MG63 (cell line): ENCODE measurements at regions not wholly inside any gene's neighbourhood (a gene's known extent, or its start where the extent isn't known, plus 50 kb on each side); places are given as distances from the start of the nearest gene placed in this dataset.
A peak's percentile ranks its signal among the peaks of the same experiment; 100 is the strongest.
"Not testable (repeated sequence)": the region's sequence is repeated elsewhere in the genome, so short reads cannot be mapped to it uniquely, and the experiment has no call there.

Source experiments
- DNase-seq: peaks from one replicate; pipeline ENCODE4 v3.0.0-alpha.2; 2020
- H3K27me3 ChIP-seq: fragments of 250-450 bp; sonication (Bioruptor Pico); 2 replicates; pipeline ENCODE4 v1.5.1; 2020; ENCODE audit warnings: mild to moderate bottlenecking, moderate library complexity
- H3K36me3 ChIP-seq: fragments of 250-450 bp; sonication (Bioruptor Pico); 2 replicates; pipeline ENCODE4 v1.5.1; 2020; ENCODE audit warnings: mild to moderate bottlenecking, moderate library complexity
- H3K4me3 ChIP-seq: fragments of 250-450 bp; sonication (Bioruptor Pico); 2 replicates; pipeline ENCODE4 v1.5.1; 2020; ENCODE audit warnings: mild to moderate bottlenecking, moderate library complexity
- H3K9me3 ChIP-seq: fragments of 250-450 bp; sonication (Bioruptor Pico); 2 replicates; pipeline ENCODE4 v1.5.1; 2020; ENCODE audit warnings: mild to moderate bottlenecking, moderate library complexity

DNA sequence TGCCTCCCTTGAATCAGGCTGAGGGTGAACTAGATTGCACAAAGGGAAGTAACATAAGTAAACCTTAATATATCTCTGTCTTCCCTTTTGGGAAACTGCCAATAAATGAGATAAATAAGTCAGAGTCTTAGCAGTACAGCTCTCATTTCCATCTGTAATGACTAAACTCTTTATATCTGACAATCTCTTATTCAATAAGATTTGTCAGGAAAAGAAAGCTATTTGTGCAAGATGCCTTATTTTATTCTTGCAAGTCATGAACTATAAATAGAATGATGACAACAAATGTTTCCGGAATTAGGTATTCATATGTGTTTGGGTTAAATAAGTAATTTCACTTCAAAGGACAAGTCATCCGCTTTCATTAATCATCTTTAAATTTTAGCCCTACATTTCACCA is 229.2 kb downstream of the PTGER3 start:
- Histone ChIP-seq H3K36me3 (no peaks in the 10 kb centered on the region), H3K4me3 (no peak overlapping the region), H3K27me3 (no peaks in the 10 kb centered on the region), H3K9me3 (no peaks in the 10 kb centered on the region)
- no peak for DNase-seq

DNA sequence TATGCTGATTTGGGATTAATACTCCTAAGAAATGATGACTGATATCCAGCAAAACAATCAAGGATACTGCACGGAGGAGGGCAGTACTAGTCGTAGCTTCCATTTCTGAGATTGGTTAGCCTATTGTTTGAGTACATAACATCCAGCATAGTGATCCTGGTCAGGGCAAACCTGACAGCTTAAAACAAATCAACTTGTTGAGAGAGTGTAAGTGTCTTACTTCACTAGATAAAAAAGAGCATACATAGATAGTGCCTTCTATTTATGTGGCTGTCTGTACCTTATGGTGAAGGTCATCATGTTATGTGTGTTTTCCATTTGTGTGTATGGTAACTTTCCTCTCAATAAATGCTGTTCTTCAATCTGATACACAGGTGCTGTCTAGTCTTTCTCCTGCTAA is 228.4 kb downstream of the PTGER3 start:
- Histone ChIP-seq H3K36me3 (no peaks in the 10 kb centered on the region), H3K27me3 (no peaks in the 10 kb centered on the region), H3K9me3 (no peaks in the 10 kb centered on the region), H3K4me3 (no peak overlapping the region)
- no peak for DNase-seq

DNA sequence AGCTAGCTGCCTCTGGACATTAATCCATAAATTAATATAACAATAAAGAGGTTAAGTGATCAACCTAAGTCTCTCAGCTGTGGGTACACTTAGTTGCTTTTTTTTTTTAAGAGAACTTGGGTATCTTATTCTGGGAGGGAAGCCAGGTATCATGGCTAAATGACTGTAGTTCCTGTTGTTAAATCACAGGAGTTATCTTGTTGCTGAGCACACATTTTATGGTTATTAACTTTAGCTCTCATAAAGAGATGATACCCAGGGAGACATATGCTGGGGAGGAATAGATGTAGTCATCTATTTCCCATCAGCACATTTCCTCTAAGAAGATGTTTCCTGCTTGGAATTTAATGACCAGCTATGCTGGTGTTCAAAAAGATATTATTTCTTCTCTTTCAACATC is 227.8 kb downstream of the PTGER3 start:
- no peaks in the 10 kb centered on the region for H3K9me3 ChIP-seq
- H3K36me3 ChIP-seq = no peaks in the 10 kb centered on the region
- H3K27me3 ChIP-seq = no peaks in the 10 kb centered on the region
- H3K4me3 ChIP-seq = no peak overlapping the region
- no peak for DNase-seq

DNA sequence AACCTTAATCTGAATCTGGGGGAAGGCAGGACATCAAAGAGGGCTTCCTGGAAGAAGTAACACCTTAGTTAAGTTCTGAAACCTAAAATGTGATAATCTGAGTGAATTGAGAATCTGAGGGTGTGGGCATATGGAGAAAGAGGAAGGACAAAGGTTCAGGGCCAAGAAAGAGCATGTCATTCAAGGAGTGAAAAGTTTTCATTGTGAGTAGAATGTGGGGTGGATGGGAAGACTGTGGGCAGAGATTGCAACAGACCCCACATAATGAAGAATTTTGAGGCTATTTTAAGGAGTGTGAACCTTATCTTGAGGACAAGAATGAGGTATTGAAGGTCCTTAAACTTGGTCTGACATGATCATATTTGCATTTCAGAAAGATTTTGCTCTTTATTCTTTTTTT is 227.2 kb downstream of the PTGER3 start:
- DNase-seq = no peak
- H3K4me3 ChIP-seq = no peak overlapping the region
- H3K27me3 ChIP-seq = no peaks in the 10 kb centered on the region
- H3K9me3 ChIP-seq = no peaks in the 10 kb centered on the region
- no peaks in the 10 kb centered on the region for H3K36me3 ChIP-seq

DNA sequence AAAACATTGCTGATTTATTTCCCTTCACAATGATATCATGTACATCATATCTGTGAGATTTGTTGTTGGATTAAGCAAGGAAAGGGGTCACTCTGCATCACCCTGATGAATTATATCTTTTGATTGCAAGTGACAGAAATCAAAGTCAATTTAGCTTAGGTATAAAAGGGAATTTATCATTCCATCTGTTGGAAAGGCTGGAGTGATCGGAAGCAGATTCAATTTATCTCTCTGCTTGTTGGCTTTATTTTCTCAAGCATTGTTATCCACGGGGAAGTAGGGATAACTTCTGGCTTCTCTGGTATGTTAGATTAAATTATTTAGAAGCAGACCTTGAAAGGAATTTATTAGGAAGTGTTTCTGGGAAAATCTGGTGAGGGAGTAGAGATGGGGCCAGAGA is 226.6 kb downstream of the PTGER3 start:
- no peak for DNase-seq

DNA sequence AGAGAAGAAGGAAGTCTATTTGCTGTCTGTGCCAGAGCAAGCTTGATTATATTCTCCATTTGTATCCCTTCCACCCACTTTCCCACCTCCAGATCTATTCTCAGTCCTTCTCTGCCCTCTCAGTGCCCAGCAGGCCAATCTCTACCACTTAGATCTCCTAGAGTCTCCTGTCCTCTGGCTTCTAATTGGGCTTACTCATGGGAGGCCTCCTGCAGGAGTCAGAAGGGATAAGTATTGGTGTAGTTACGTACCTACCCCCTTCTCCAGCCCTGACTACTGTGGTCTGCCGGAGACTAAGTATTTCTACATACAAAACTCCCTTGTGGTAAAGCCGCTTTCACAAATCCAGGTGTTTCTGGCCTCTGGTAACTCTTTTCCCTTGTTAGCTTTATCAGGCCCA is 221.2 kb downstream of the PTGER3 start:
- no peaks in the 10 kb centered on the region for H3K27me3 ChIP-seq
- no peaks in the 10 kb centered on the region for H3K36me3 ChIP-seq
- H3K9me3 ChIP-seq = peaks cover under 1% of the 10 kb centered on the region; the same call in 1 of the 2 replicates
- no peak for DNase-seq
- no peak overlapping the region for H3K4me3 ChIP-seq

More for the DNA sequence above, 226.6 kb downstream of the PTGER3 start:
- H3K4me3 ChIP-seq = no peak overlapping the region
- no peaks in the 10 kb centered on the region for H3K36me3 ChIP-seq
- H3K9me3 ChIP-seq = no peaks in the 10 kb centered on the region
- no peaks in the 10 kb centered on the region for H3K27me3 ChIP-seq

DNA sequence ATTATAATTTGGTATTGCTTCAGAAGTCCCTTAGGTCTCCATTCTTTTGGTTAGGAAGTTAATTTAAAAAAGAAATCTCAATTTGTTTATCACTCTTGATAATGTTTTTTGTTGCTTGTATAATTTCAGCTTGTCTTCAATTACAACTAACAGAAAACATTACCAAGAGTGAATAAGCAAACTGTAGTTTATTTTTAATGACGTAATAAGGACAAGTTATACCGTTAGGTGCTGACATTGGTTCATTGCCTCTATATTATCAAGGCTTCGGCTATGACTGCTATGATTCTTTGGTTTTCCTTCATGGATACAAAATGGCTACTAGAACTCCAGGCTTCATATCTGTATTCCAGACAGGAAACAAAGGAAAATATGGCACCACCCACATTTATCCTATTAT is 220.6 kb downstream of the PTGER3 start:
- Histone ChIP-seq H3K4me3 (no peak overlapping the region), H3K36me3 (no peaks in the 10 kb centered on the region), H3K9me3 (peaks cover 3% of the 10 kb centered on the region), H3K27me3 (no peaks in the 10 kb centered on the region)
- no peak for DNase-seq

DNA sequence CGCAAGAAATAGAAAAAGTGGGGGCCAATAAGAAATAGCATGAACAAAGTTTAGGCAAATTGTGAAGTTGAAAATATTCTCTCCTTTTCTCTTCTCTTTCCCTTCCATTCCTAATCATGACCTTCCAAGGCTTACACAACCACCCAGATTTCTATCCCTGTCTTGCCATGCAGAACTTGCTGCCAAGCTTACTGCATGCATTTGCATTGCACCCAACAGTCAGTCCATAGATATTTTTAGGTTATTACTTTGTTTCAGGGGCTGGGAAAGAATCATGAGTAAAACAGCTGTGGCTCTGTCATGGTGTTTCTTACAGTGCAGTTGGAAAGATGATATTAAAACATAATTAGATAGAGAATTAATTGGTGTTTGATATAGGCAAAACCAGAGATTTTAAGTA is 219.4 kb downstream of the PTGER3 start:
- H3K4me3 ChIP-seq = no peak overlapping the region
- no peak for DNase-seq
- no peaks in the 10 kb centered on the region for H3K36me3 ChIP-seq
- H3K27me3 ChIP-seq = no peaks in the 10 kb centered on the region
- peaks cover 3% of the 10 kb centered on the region for H3K9me3 ChIP-seq

DNA sequence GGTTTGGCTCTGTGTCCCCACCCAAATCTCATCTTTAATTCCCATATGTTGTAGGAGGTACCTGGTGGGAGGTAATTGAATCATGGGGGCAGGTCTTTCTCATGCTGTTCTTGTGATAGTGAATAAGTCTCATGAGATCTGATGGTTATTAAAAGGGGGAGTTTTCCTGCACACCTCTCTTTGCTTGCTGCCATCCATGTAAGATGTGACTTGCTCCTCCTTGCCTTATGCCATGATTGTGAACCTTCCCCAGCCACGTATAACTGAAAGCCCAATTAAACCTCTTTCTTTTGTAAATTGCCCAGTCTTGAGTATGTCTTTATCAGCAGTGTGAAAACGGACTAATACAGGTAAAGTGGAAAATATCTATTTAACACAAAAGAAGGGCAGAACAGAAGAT is 213.3 kb downstream of the PTGER3 start:
- H3K27me3 ChIP-seq, H3K4me3 ChIP-seq, H3K9me3 ChIP-seq, DNase-seq, H3K36me3 ChIP-seq: not testable (repeated sequence)

DNA sequence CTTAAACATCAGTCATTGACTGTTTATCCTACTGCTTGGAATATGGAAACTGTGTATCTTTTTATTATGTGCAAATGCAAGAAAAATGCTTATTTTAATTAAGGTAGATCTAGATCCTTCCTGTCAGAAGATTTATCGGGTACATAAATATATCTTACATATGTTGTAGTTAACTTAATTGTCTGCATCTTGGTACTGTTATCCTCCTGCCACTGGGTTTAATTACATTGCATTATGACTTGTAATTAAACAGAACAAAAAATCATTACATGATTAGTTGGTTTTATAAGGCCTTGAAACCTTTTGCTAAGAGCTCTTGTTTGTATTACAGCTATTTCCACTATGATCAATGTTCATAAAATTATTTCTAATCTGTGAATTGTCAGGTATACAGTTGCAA is 211.2 kb downstream of the PTGER3 start:
- no peak for DNase-seq
- H3K36me3 ChIP-seq = no peaks in the 10 kb centered on the region
- H3K9me3 ChIP-seq = peaks cover 3% of the 10 kb centered on the region
- no peak overlapping the region for H3K4me3 ChIP-seq
- H3K27me3 ChIP-seq = no peaks in the 10 kb centered on the region

DNA sequence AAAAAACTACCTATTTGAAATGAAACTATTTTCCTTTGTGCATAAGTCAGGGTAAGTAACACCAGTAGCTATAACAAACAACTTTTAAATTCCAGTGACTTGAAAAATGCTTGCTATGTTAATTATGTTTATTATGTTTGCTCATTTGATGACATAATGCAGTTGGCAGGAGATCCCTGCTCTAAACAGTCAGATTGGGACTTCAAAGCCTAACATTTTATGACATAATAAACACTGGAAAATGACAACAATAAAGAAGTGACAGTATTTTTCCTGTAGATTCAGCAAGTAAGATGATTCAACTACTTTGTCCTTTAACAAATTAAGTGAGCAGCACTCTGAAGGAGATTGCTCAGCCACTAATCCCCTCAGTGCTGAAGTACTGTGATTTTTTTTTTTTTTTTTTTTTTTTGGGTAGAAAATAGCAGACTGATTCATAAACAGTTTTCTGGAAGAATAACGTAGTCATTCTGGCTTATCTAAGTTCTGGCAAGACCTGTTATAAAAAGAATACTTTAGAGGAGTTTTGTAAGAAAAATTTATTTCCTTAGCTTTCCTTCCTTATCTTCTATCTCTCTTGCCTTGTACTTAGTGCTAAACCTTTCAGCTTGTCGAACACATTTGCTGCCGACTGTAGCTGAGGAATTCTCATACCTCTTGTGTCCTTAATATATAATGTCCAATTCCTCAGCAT is 207.2 kb downstream of the PTGER3 start:
- no peaks in the 10 kb centered on the region for H3K9me3 ChIP-seq
- no peaks in the 10 kb centered on the region for H3K36me3 ChIP-seq
- no peak overlapping the region for H3K4me3 ChIP-seq
- H3K27me3 ChIP-seq = no peaks in the 10 kb centered on the region
- no peak for DNase-seq

DNA sequence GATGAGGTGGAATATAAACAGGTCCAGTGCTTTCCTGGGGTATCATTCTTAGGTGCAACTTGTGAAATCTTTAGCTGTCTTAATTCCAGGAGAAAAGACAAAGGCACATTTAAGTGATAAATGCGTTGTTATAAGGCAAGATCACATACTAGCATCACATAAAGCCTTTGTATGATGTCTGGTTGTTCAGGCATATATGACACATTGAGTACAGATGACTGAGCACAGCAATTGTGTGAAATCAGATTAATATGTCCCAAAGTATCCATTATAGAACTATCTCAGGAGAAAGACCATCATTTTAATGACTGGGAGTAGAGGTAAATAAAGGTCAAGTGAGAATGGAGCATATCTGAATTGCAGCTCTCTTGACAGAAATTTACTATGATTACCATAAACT is 205.1 kb downstream of the PTGER3 start:
- no peak overlapping the region for H3K4me3 ChIP-seq
- H3K36me3 ChIP-seq = no peaks in the 10 kb centered on the region
- no peak for DNase-seq
- no peaks in the 10 kb centered on the region for H3K27me3 ChIP-seq
- H3K9me3 ChIP-seq = no peaks in the 10 kb centered on the region

DNA sequence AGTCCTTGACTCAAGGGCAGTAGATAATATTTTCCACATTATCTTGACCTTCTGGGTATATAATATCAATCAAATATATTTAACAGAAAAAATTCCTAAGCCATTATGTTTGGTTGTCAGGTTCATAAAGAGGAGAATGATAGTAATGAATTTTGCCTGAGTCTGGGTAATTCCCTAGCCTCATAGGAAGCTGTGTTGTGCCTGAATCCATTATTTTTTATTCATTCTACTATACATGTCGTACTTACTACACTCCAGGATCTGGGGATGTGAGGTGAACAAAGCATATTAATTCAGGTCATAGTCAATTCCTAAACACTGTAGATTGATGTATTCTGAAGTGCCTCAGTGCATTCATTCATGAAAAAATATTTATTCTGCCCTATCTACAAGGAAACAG is 204.2 kb downstream of the PTGER3 start:
- no peak for DNase-seq
- Histone ChIP-seq H3K4me3 (no peak overlapping the region), H3K9me3 (no peaks in the 10 kb centered on the region), H3K36me3 (no peaks in the 10 kb centered on the region), H3K27me3 (no peaks in the 10 kb centered on the region)

DNA sequence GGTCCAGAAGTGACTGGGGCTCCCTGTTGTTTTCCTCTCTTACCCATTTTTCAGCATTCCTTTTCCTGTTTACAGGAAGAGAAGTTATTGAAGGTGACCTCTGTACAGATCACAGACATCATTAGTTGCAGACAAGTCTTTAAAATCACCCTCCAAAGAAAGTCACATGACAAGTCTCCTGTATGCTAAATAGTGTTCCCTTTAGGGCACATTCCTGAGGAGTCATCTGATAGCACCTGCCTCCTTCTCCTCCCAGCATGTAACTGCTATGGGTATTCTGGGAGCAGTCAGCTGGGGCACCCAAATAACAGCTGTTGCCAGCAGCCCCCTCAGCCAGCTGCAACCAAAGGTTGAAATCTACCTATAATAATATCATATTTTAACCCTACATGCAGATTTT is 200.6 kb downstream of the PTGER3 start:
- H3K27me3 ChIP-seq = no peaks in the 10 kb centered on the region
- no peak overlapping the region for H3K4me3 ChIP-seq
- H3K36me3 ChIP-seq = no peaks in the 10 kb centered on the region
- DNase-seq = no peak
- no peaks in the 10 kb centered on the region for H3K9me3 ChIP-seq

DNA sequence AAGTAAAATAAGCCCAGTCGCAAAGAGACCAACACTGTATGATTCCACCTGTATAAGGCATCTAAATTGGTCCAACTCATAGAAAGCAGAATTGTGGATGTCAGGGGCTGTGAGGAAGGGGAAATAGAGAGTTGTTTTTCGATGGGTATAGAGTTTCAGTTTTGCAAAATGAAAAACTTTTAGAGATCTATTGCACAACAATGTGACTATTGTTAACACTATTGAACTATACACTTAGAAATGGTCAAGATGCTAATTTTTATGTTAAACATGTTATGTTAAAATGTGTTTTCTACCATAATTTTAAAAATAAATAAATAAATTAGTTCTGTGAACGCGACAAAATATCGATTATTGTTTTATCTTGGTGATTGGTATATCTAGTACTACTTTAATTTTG is 192.4 kb downstream of the PTGER3 start:
- DNase-seq = no peak
- Histone ChIP-seq H3K9me3 (no peaks in the 10 kb centered on the region), H3K27me3 (no peaks in the 10 kb centered on the region), H3K4me3 (no peak overlapping the region), H3K36me3 (no peaks in the 10 kb centered on the region)

DNA sequence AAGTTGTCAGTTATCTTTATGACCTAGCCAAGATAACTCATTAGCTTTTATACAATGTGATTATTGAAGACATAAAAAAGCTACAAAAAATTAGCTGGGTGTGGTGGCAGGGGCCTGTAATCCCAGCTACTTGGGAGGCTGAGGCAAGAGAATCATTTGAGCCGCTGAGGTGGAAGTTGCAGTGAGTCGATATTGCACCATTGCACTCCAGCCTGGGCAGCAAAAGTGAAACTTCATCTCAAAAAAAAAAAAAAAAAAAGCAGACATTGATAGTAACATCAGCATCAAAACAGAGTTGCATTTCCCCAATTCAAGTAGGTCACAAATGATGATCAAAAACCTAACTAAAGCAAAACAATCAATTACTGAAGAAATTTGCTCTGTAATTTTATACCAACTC is 191.4 kb downstream of the PTGER3 start:
- DNase-seq = no peak
- H3K4me3 ChIP-seq = no peak overlapping the region

DNA sequence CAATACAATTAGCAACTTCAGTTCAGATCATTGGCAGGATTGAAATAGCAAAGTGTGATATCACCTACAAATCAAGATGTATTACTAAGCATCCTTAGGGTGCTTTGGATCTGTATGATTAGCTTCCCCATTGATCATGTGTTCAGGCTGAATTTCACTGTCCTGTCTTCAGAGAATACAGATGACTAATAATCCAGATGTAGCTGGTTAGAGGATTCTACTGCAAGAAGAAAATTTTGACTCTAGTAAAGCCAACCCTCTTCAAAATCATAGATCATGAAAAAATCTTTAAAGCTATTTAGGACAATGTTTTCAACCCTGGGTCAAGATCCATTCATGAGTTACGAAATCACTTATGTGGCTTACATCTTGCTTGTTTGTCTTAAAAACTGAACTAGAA is 184.4 kb downstream of the PTGER3 start:
- DNase-seq = no peak
- H3K4me3 ChIP-seq = no peak overlapping the region
- no peaks in the 10 kb centered on the region for H3K9me3 ChIP-seq
- H3K36me3 ChIP-seq = no peaks in the 10 kb centered on the region
- H3K27me3 ChIP-seq = no peaks in the 10 kb centered on the region

More for the DNA sequence above, 191.4 kb downstream of the PTGER3 start:
- Histone ChIP-seq H3K9me3 (no peaks in the 10 kb centered on the region), H3K27me3 (no peaks in the 10 kb centered on the region), H3K36me3 (no peaks in the 10 kb centered on the region)

DNA sequence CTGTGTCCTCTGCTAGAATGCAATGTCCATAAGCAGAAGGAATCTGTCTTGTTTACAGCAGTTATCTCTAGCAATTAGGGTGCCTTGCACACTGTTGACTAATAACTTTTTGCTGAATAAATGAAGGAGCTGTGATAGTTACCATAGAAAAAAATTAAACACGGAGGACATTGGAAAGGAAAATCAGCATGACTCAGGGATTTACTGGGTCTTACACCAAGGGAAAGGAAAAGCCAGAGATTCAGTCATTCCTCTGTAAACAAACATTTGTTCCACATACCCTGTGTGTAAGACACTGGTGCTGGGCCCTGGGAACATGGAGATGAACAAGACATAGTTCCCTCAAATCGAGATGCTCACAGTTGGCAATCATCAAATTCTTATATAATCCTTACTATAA is 183.3 kb downstream of the PTGER3 start:
- DNase-seq = peak; percentile 33
- H3K27me3 ChIP-seq = no peaks in the 10 kb centered on the region
- H3K9me3 ChIP-seq = no peaks in the 10 kb centered on the region
- H3K4me3 ChIP-seq = no peak overlapping the region
- H3K36me3 ChIP-seq = no peaks in the 10 kb centered on the region
